ENCODE measurements at regions not wholly inside any gene's neighbourhood (a gene's known extent, or its start where the extent isn't known, plus 50 kb on each side); places are given as distances from the start of the nearest gene placed in this dataset.

- no peak for DNase-seq (ENCODE audit: low read depth)
These were observed 89.1 kb upstream of the ERRFI1 start for GRCh38 chr1:8115031-8115768.

GRCh38 chr1:8113262-8114220 is 87.4 kb upstream of the ERRFI1 start:
- no peak for DNase-seq (ENCODE audit: low read depth)

- no peak for DNase-seq (ENCODE audit: low read depth)
These were observed 86.6 kb upstream of the ERRFI1 start for GRCh38 chr1:8112611-8113261.

- DNase-seq (ENCODE audit: low read depth), result no peak
These were observed 85.5 kb upstream of the ERRFI1 start for GRCh38 chr1:8111560-8111959.

GRCh38 chr1:8109216-8109615 is 83.1 kb upstream of the ERRFI1 start:
- no peak for DNase-seq (ENCODE audit: low read depth)

GRCh38 chr1:8107897-8108296 is 81.8 kb upstream of the ERRFI1 start:
- DNase-seq (ENCODE audit: low read depth), result no peak

DNA sequence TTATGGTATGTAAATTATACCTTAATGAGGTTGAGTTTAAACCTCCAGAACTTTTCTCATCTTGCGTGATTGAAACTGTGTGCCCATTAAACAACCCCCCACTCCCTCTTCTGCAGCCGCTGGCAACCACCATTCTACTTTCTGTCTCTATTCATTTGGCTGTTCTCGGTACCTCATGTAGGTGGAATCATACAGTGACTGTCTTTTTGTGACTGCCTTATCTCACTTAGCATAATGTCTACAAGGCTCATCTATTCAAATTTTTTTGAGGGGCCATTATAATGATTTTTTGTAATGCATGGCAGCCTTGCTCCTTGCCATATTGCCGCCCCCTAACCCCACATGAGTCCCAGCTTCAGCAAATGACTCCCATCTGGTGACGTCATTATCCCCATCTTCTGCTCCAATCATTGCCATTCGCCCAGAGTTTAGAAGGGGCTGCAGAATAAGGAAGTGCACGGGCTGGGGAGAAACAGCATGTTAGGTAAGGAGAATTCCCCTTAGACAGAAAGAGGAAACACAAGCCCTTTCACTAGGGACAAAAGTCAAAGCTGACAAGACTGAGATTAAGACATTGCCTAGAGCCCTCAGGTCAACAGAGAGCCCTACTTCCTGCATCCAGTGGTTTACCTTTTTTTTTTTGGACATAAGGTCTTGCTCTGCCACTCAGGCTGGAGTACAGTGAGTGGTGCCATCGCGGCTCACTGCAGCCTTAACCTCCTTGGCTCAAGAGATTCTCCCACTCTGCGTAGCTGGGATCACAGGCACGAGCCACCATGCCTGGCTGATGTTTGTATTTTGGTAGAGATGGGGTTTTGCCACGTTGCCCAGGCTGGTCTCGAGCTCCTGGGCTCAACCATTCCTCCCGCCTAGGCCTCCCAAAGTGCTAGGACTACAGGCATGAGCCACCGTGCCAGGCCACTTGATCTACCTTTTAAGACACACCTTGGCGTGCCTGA is 78.4 kb upstream of the ERRFI1 start:
- no peak for DNase-seq (ENCODE audit: low read depth)

- no peak for DNase-seq (ENCODE audit: low read depth)
These were observed 71.8 kb upstream of the ERRFI1 start for GRCh38 chr1:8097908-8098307.

DNA sequence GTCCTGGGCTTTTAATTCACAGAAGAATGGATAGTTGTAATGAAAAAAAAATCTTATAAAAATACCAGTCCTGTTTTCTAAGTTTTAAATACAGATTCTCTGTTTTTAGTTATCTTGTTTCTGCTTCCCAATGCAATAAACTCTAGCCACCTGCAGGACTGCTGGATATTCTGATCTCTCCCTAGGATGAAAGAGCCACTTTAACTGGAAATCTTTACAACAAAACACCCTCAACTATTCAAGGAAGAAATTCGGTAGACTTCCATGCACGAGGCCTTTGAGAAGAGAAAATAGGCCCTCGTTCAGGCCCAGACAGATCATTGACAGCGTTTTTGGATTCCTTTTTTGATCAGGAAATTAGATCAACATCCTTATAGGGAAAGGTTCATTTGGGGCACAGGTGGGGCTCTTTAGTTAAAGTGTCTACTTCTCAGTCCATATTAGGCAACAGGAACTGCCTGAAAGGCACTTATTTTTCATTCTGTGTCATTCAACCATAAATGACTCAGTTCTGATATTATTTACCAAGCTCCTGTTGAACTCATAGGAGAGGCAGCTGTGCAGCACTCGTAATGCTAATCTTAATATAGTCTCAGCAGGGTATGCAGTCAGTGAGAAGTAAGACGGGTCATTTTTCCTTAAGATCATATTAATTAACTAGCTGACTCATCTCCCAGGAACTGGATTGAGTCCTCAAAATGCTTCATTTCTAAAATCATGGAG is 71.1 kb upstream of the ERRFI1 start:
- no peak for DNase-seq (ENCODE audit: low read depth)

- peak; percentile 91 for DNase-seq (ENCODE audit: low read depth)
These were observed 70.2 kb upstream of the ERRFI1 start for GRCh38 chr1:8096105-8097011.

DNA sequence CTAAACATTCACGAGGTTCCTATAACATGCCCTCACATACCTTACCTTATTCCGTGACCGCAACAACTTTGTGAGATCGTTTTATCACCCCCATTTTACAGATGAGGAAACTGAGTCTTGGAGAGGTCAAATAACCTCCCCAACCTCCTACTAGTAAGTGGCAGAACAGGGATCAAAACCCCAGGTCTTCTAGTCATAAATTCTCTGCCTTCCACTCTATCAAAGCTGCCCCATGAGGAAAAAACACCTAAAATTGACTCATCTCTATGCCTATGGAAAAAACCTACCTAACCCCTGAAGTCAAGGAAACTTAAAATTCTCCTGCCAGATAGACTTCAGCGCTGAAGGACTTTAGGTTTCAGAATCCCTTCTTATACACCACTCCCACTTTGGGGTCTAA is 69.5 kb upstream of the ERRFI1 start:
- no peak for DNase-seq (ENCODE audit: low read depth)

DNA sequence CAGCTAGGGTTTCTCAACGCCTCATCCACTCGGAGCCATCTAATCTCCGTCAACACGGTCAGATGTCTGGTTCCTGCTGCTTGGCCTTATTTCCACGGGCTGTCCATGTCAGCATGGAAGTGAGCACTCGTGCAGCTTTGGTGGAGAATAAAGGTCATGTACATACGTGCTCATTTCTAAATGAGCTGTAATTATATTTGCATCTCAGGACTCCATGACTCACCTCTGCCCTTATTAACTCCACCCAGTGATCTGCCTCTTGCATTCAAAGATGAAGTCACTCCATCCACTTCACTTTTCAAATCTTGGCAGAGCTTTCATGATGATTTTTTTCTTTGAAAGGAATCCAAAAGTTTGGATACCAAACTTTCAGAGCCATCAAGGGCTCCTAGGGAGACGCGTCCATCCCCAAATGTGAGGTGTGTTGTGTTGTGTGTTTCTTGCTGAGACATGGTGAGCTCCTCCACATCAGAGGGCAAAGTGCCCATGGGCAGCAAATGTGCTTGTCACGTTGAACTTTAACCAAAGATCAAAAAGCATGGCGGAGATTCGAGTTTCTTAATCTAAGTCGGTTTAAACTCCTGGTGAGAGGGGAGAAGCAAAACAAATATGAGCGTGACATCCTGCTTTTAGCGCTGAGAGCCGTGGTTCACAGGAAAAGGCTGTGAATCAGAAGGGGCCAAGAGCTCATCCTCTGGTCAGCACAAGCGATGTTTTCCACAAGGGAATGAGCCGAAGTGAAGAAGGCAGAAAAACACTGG is 68.6 kb upstream of the ERRFI1 start:
- DNase-seq (ENCODE audit: low read depth), result no peak

DNA sequence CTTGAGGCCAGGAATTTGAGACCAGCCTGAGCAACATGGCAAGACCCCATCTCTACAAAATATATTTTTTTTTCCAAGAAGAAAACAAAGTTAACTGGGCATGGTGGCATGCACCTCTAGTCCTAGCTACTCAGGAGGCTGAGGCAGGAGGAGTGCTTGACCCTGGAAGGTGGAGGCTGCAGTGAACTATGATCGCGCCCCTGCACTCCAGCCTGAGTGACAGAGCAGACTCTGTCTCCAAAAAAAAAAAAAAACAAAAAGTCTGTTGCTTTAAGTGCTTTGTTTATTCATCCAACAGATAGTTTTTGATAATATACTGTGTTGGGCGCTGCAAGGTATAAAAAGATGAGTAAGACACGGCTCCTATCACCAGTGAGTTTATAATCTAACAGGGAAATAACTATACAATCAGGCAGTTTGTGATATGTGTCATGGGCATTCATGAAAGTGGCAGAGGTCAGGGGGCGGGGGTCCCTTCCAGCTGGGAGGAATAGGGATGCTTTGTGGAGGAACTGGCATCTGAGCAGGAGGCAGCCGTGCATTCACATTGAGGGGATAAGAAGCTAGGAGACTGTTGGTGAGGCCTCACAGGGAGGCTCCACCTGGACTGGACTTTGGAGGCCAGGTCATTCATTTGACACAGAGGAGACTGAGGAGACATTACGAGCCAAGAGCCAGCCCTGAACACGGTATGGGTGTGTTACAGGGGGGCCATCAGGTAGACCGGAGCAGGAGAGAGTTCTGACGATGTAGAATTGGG is 67.3 kb upstream of the ERRFI1 start:
- DNase-seq (ENCODE audit: low read depth), result no peak

GRCh38 chr1:8092657-8093056 is 66.5 kb upstream of the ERRFI1 start:
- no peak for DNase-seq (ENCODE audit: low read depth)

- no peak for DNase-seq (ENCODE audit: low read depth)
These were observed 65.6 kb upstream of the ERRFI1 start for GRCh38 chr1:8091691-8092090.

DNA sequence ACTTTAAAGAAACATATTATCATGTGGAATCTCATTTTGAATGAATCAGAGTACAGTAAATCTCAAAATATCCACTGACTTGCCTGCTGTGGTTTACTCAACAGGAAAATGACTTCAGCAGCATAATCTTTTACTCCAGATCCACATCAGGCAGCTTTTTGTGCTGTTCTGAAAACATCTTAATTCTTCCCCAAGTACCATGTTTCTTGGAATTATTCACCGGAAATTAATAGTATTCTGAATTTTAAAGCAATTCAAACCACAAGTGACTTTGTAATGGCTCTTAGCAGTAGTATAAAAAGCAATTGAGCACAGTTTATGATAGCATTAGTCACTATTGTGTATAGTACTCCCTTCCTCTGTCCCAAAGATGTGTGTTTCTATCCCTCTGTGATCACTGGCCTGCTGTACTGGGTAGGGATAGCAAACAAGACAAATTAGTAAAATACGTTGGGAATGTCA is 64.2 kb upstream of the ERRFI1 start:
- DNase-seq (ENCODE audit: low read depth), result peak; percentile 91

GRCh38 chr1:8089535-8090228 is 63.6 kb upstream of the ERRFI1 start:
- no peak for DNase-seq (ENCODE audit: low read depth)

DNA sequence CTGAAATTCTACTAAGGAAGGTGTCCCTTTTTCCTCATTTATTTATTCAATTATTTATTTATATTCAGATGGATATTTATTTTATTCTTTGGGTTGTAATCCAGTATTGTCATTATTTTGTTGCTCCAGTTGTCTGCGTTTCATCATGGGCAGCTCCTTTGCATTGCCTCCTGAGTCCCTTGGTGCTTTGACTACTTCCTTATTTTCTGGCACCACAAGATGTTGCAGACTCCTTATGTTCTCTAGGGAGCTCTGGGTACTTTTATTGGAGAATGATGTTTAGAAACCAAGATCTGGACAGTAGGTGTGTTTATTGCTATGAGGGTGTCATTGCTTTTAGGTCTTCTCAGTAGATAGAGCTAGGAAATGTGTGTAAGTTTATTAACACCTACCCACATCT is 59.9 kb upstream of the ERRFI1 start:
- no peak for DNase-seq (ENCODE audit: low read depth)

Measured in HS-27A (cell line).